ENCODE measurements at regions not wholly inside any gene's neighbourhood (a gene's known extent, or its start where the extent isn't known, plus 50 kb on each side); places are given as distances from the start of the nearest gene placed in this dataset.

GRCh38 chr5:155299386-155300005 lies 285.9 kb downstream of the KIF4B start:
- no peak for DNase-seq

DNA sequence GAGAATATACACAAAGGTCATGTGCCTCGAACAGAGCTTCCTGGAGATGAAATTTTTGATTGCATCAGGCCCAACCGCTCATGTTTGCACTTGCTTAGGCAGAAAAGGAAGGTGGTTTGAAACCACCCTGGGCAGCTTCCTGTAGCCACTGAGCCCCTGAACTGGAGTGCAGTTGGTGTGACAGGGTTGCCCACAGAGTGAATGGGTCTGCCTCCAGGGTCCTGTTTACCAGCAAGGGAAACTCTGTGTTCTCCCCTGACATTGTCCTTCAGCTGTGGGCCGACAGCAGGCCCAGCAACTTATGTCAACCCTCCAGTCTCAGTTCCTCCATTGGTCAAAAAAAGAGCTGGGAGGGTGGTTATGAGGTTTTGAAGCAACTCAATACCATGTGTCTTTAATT lies 289.6 kb downstream of the KIF4B start:
- DNase-seq, result no peak

DNA sequence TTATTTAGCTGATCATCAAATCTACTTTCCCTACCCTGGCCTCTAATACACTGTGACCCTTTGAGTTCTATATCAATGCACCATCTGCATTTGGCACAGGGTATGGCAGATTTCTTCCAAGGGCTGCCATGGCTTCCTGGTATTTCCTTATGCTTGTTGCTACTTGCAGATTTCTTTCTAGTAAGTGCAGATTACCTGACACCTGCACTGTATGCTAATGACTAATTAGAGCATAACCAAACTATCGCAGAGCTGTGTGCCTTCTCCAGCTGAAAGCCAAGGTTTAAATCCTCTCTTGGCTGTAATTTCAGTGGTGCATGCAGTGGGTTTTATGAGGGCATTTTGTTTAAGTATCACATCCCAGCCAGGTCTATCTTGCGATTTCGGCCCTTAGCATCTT lies 293.7 kb downstream of the KIF4B start:
- no peak for DNase-seq

GRCh38 chr5:155308289-155308688 lies 294.7 kb downstream of the KIF4B start:
- no peak for DNase-seq

DNA sequence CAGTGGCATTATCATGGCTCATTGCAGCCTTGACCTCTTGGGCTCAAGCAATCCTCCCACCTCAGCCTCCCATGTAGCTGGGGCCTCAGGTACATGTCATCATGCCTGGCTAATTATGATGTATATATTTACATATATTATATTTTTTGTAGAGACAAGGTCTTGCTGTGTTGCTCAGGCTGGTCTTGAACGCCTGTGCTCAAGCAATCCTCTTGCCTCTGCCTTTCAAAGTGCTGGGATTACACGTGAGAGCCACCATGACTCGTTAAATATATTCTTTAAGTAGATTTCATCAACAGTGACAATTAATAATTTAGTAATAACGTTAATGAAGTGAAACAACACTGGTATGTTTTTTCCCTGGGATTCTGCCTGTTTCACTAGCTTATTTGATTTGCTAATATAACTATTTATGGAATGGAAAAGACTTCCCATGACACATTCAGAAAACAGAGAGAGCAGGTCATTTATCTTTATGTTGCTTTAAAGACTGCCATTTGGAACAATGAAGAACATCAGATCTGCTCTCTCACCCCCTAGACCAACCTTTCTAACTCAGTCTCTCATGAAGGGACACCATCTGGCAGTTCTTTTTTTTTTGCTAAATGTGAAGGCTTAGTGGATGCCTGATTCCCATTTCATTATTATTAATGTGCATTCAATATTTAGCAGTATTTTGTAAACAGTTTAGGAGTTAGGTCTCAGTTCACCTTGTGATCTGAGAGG lies 295.6 kb downstream of the KIF4B start:
- no peak for DNase-seq

DNA sequence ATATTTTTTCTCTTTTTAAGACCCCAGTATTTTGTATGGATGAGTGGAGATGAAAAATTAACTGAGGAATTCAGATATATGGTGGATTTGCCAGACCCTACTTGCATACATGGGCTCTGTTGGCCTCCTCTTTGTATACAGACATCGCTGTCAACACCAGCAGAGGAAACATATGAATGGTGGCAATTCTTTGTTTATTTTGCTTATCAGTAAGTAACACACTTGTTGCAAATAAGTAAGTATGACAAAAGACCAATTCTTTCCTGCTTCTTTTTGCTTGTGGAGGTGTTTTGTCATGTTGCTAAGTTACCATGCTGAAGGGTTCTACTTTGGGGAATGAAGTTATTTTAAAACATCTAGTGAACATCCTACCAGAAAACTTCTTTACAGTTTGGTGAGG lies 298.2 kb downstream of the KIF4B start:
- DNase-seq, result no peak

- no peak for DNase-seq
Observed at GRCh38 chr5:155313518-155313917, 300.0 kb downstream of the KIF4B start.

DNA sequence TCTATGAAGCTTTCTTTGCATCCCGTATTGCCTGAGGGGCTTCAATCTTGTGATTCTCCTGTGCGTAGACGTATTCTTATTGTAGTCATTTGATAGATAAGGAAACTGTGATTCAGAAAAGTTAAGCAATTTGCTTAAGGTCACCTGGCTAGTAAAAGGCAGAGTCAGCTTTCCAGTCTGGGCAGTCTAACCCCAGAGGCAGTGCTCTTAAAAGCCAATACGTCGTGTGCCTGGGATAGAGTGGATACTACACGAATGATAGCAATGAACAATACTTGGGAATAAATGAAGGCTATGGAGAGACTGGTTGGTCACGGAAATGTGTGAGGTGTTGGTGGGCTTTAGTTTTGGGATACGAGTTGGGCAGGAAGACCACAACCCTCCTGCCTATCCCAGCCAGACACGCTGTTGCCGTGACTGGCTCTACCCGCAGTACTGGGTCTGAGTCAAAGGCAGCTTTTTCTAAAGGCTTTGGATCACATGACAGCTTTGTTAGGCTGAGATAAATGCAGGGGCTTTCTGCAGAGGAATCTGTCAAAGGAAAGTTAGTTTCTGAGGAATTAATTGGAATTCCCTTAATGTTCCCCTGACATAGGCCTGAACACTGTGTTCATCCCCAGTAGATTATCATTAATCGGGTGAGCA lies 302.6 kb downstream of the KIF4B start:
- DNase-seq, result no peak

GRCh38 chr5:155332618-155333017 lies 319.1 kb downstream of the KIF4B start:
- DNase-seq, result no peak

DNA sequence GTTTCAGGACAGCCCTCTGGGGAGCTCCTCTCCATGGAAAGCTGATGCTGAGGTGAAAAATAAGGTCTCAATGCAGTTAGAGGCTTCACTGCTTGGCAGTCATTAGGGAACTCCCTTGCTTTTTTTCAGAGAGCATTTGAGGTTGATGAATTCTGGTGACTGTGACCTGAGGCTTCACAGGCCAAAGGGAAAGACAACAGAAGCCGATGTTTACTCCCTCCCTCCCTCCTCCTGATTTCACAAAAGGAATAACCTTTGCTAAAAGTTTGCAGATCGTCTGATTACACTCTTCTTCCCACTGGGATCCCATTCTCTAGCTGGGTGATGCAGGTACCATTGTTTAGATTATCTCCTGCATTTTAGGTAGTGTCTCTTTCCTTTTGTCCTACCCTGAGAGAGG lies 329.4 kb downstream of the KIF4B start:
- no peak for DNase-seq

DNA sequence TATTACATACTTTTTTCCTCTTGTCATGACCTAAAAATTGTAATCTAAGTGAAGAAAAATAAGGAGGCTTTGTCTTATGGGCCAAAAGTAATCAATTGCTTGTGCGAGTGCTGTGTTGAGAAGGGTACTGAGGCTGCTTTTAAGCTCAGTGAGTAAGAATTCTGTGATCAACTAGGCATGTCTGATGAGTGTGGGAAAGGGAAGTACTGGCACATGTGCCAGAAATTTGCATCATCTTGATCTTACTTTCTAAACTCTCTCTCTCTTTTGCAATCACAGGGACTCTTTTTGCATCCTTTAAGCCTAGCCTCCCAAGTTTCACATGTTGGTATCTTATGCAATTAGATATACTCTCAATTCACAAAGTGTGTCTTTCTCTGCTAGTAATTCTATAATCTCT lies 329.9 kb downstream of the KIF4B start:
- no peak for DNase-seq

DNA sequence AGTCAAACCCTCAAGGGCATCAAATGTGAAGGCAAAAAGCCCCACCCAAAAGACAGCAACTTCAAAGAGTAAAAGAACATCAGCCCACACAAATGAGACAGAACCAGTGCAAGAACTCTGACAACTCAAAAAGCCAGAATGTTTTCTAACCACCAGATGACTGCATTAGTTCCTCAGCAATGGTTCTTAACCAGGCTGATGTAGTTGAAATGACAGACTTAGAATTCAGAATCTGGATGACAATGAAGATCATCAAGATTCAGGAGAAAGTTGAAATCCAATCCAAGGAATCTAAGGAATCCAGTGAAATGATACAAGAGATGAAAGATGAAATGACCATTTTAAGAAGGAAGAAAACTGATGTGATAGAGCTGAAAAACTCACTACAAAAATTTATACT lies 339.7 kb downstream of the KIF4B start:
- DNase-seq, result no peak

GRCh38 chr5:155366096-155366495 lies 352.5 kb downstream of the KIF4B start:
- DNase-seq, result no peak

- DNase-seq, result no peak
Observed at GRCh38 chr5:155367841-155368240, 354.3 kb downstream of the KIF4B start.

GRCh38 chr5:155368490-155368889 lies 354.9 kb downstream of the KIF4B start:
- no peak for DNase-seq

GRCh38 chr5:155380480-155380879 lies 366.9 kb downstream of the KIF4B start:
- DNase-seq, result no peak

DNA sequence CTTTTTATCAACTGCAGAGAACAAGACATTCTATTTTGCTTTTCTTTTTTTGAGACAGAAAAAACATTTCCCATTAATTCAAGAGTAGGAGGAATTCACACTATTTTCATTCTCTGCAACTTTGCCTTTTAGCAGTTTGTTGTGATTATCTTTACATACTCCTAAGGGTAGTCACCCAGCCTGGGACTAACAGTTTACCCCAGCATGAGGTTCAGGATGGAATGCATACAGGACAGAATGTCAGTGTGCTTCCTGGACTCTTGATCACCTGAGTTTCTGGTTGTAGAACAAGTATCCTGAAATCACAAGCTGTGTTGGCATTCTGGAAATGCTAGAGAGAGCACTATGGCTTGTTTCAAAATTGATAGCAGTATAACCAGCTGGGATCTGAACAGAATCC lies 368.1 kb downstream of the KIF4B start:
- no peak for DNase-seq

GRCh38 chr5:155389498-155389897 lies 375.9 kb downstream of the KIF4B start:
- DNase-seq, result no peak

DNA sequence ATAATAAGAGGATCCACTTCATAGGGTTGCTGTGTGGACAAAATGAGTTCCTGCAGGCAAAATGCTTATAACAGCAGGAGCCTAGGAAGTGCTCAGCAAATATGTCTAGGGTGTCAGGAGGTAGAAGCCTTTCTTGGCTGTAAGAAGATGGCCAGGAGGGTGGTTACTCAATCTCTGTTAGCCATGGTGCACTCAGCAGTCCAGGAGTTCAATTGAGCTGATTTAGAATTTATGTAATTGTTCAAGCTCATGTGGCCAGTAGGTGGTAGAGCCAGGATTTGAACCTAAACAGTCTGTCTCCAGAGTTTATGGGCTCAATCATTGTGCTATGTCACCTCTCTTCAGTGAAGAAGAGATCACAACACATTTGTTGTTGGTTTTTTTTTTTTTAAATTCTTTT lies 381.2 kb downstream of the KIF4B start:
- DNase-seq, result no peak

DNA sequence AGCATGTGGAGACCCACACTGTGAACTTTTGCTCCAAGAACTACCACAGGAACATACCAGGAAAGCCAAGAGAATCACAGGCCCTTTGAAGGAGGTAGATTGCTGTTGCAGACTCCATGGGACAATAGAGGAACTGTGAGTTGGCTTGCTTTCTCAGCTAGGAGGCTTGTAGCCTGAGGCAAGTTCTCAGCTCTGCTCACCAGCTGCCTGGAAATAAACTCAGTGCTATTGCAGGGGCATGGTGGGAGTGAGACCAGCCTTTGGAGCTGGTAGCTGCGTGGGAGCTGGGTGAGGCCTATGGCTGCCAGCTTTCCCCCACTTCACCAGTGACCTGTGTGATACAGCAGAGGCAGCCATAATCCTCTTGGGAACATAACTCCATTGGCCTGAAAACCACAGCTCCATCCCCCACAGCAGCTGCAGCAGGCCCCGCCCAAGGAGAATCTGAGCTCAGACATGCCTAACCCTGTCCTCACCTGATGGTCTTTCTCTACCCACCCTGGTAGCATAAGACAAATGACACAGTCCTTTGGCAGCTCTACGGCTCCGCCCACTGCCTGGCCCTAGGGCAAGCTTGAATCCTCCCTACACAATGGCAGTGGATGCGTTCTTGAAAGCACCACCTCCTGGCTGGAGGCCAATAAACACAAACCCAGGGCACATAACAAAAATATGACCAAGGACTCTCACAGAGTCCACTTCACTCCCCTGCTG lies 389.5 kb downstream of the KIF4B start:
- no peak for DNase-seq

DNA sequence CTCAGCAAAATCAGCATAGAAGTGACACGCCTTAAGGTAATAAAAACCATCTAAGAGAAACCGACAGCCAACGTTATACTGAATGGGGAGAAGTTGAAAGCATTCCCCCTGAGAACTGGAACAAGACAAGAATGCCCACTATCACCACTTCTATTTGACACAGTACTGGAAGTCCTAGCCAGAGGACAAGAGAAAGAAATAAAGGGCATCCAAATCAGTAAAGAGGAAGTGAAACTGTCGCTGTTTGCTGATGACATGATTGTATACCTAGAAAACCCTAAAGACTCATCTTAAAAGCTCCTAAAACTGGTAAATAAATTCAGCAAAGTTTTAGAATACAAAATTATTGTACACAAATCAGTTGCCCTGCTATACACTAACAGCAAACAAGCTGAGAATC lies 393.3 kb downstream of the KIF4B start:
- DNase-seq, result no peak

DNA sequence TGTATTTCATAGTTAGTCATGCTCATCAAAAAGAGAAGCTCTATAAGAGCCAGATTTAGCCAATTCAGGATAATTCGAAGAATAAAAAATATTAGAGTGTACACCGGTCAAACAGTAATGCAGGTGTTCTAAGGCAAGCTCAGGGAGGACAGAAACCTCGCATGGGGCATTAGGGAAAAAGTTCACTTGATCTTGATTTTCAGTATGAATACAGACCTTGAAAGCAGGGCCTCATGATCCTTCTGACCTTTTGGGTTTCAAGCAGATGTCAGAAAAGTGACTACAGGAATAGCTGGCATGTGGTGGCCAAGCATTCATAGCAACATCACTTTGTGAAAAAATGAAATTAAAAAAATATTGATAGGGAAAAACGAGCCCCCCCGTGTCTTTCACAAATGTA lies 394.9 kb downstream of the KIF4B start:
- no peak for DNase-seq

GRCh38 chr5:155416765-155417164 lies 403.2 kb downstream of the KIF4B start:
- DNase-seq, result no peak

Data from effector CD4-positive, alpha-beta T cell (primary cell).